CD1c-positive myeloid dendritic cell (primary cell): ENCODE measurements at regions not wholly inside any gene's neighbourhood (a gene's known extent, or its start where the extent isn't known, plus 50 kb on each side); places are given as distances from the start of the nearest gene placed in this dataset.
"Not testable (repeated sequence)": the region's sequence is repeated elsewhere in the genome, so short reads cannot be mapped to it uniquely, and the experiment has no call there.

Source experiments
- DNase-seq: peaks from one replicate; pipeline ENCODE4 v3.0.0-alpha.2; 2016; ENCODE audit errors: extremely low spot score

- peak; percentile 6 for DNase-seq
Observed at GRCh38 chr3:109804697-109805096, 467.4 kb upstream of the DPPA4 start.

- DNase-seq: peak; percentile 89
Observed at GRCh38 chr3:109806929-109807328, 469.6 kb upstream of the DPPA4 start.

- no peak for DNase-seq
Observed at GRCh38 chr3:109809513-109809912, 472.2 kb upstream of the DPPA4 start.

- no peak for DNase-seq
Observed at GRCh38 chr3:109818081-109818480, 480.7 kb upstream of the DPPA4 start.

GRCh38 chr3:109819734-109820133, 482.4 kb upstream of the DPPA4 start:
- no peak for DNase-seq

GRCh38 chr3:109825971-109826810, 488.8 kb upstream of the DPPA4 start:
- DNase-seq: no peak

- DNase-seq: no peak
Observed at GRCh38 chr3:109831403-109831802, 494.1 kb upstream of the DPPA4 start.

GRCh38 chr3:109835958-109836357, 498.6 kb upstream of the DPPA4 start:
- DNase-seq: no peak

- DNase-seq: no peak
Observed at GRCh38 chr3:109851854-109852253, 514.5 kb upstream of the DPPA4 start.

GRCh38 chr3:109852283-109852682, 514.9 kb upstream of the DPPA4 start:
- DNase-seq: no peak

GRCh38 chr3:109853077-109853731, 515.9 kb upstream of the DPPA4 start:
- no peak for DNase-seq

- DNase-seq: no peak
Observed at GRCh38 chr3:109863701-109864100, 526.4 kb upstream of the DPPA4 start.

GRCh38 chr3:109864452-109864851, 527.1 kb upstream of the DPPA4 start:
- DNase-seq: no peak

GRCh38 chr3:109869586-109869985, 532.2 kb upstream of the DPPA4 start:
- DNase-seq: no peak

GRCh38 chr3:109874896-109875708, 537.8 kb upstream of the DPPA4 start:
- DNase-seq: no peak

GRCh38 chr3:109877616-109878015, 540.3 kb upstream of the DPPA4 start:
- DNase-seq: not testable (repeated sequence)

- DNase-seq: no peak
Observed at GRCh38 chr3:109882144-109882543, 544.8 kb upstream of the DPPA4 start.

- DNase-seq: no peak
Observed at GRCh38 chr3:109887293-109887692, 549.9 kb upstream of the DPPA4 start.

GRCh38 chr3:109888026-109888425, 550.7 kb upstream of the DPPA4 start:
- DNase-seq: no peak

GRCh38 chr3:109897734-109898133, 560.4 kb upstream of the DPPA4 start:
- no peak for DNase-seq

GRCh38 chr3:109899925-109900324, 562.6 kb upstream of the DPPA4 start:
- DNase-seq: no peak

GRCh38 chr3:109900783-109901182, 563.4 kb upstream of the DPPA4 start:
- no peak for DNase-seq
